ACC112 (cell line): ENCODE measurements at regions not wholly inside any gene's neighbourhood (a gene's known extent, or its start where the extent isn't known, plus 50 kb on each side); places are given as distances from the start of the nearest gene placed in this dataset.

Source experiments
- H2AFZ ChIP-seq: fragments of 200-600 bp; sonication (generic); one replicate; pipeline ENCODE4 v1.6.0; 2017; ENCODE audit warnings: antibody characterized with exemption, low read length; ENCODE audit not compliant: unreplicated experiment
- H3K27ac ChIP-seq: fragments of 200-600 bp; sonication (generic); 2 replicates; pipeline ENCODE4 v1.5.1; 2014; ENCODE audit warnings: low read depth, mild to moderate bottlenecking, antibody characterized with exemption, low read length, moderate library complexity
- H3K27me3 ChIP-seq: fragments of 200-600 bp; sonication (generic); 2 replicates; pipeline ENCODE4 v1.6.1; 2014; ENCODE audit warnings: mild to moderate bottlenecking, antibody characterized with exemption, low read length, moderate library complexity, mixed read lengths; ENCODE audit not compliant: insufficient read depth
- H3K36me3 ChIP-seq: fragments of 200-600 bp; sonication (generic); 2 replicates; pipeline ENCODE4 v1.6.1; 2016; ENCODE audit warnings: mild to moderate bottlenecking, antibody characterized with exemption, low read length, moderate library complexity, mixed read lengths; ENCODE audit not compliant: insufficient read depth
- H3K4me1 ChIP-seq: fragments of 200-600 bp; sonication (generic); one replicate; pipeline ENCODE4 v1.6.1; 2016; ENCODE audit warnings: low read length, mixed read lengths; ENCODE audit not compliant: insufficient read depth, unreplicated experiment, control insufficient read depth
- H3K4me3 ChIP-seq: fragments of 200-600 bp; sonication (generic); 2 replicates; pipeline ENCODE4 v1.5.1; 2014; ENCODE audit warnings: mild to moderate bottlenecking, low read depth, low read length
- H3K79me2 ChIP-seq: fragments of 200-600 bp; sonication (generic); one replicate; pipeline ENCODE4 v1.6.0; 2016; ENCODE audit warnings: low read length; ENCODE audit not compliant: control insufficient read depth, unreplicated experiment, insufficient read depth

DNA sequence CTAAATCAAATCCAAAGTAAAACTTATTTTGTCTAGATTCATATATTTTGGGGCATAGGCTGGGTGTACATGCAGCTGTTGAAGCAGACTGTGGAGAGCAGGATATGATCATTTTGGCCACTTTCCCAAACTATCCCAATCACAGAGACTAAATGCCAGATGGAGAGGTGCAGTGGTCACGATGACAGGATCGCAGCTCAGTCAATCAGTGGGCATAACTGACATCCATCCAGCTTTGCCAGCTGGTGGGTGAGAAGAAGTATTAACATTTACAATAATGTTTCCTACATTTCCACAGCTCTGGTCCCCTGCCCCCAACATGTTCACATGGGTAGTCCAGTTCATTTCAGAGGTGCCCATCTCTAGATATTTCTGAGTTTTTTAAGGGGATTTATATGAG lies 255.5 kb upstream of the SESN3 start:
- Histone ChIP-seq H3K27ac (no peak overlapping the region), H3K4me1 (no peaks in the 10 kb centered on the region), H3K36me3 (no peaks in the 10 kb centered on the region), H3K79me2 (no peaks in the 10 kb centered on the region), H2AFZ (no peak overlapping the region), H3K27me3 (peaks cover 10% of the 10 kb centered on the region; the same call in 1 of the 2 replicates), H3K4me3 (no peak overlapping the region)

DNA sequence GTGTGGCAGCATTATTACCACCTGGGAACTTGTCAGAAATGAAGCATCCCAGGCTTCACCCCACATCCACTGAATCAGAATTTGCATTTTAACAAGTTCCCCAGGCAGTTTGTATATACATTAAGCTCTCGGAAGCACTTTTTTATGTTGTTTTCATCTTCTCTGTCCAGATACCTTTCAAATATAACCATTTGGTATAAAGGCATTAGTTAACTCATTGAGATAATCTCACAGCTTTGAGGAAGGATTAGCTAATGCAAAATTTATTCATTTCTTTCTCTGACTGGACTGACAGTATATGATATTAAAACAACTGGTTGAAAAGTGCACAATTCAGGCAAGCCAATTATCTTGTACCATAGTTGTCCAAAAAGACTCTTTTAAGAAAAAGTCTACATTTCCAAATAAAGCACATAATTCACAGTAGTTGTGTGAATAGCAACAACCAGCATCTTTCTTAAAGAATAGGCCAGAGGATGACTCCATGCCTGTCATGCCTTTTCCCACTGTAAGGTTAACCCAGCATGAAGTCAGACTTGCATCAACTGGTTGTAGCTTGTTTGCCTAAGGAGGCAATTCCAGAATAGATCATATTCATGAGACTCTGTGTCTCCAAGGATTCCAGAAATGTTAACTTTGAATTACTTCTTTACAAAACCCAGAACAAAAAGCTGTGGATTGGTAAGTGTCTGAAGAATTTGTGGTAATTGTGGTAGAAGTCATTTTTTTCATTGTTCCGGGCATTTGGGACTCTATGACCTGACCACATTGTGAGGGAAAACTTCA lies 254.3 kb upstream of the SESN3 start:
- no peak overlapping the region for H3K27ac ChIP-seq
- H3K27me3 ChIP-seq = peaks cover 6% of the 10 kb centered on the region; the same call in 1 of the 2 replicates

GRCh38 chr11:95483339-95483738 lies 252.3 kb upstream of the SESN3 start:
- no peaks in the 10 kb centered on the region for H3K36me3 ChIP-seq
- H3K4me3 ChIP-seq = no peak overlapping the region
- H3K27me3 ChIP-seq = peaks cover 6% of the 10 kb centered on the region; the same call in 1 of the 2 replicates

More for the DNA sequence above, 254.3 kb upstream of the SESN3 start:
- Histone ChIP-seq H2AFZ (no peak overlapping the region), H3K4me3 (no peak overlapping the region), H3K79me2 (no peaks in the 10 kb centered on the region), H3K36me3 (no peaks in the 10 kb centered on the region), H3K4me1 (no peaks in the 10 kb centered on the region)

DNA sequence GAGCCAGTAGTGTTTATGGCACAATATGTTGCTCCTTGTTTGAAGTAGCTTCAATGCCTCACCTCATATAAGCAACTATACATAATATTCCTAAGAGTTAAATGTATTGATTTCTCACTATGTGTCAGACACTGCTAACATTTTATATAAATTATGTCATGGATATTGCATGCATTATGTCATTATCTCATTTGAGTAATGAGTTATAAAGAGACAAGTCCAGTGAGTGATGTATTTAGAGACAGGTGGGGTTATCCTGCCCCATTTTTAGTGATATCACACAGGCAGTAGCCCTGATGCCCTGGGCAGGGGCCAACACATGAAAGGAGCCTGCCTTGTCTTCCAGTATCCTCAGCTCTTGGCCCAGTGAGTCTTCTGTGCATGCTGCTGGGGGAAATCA lies 247.0 kb upstream of the SESN3 start:
- no peak overlapping the region for H3K4me3 ChIP-seq
- no peak overlapping the region for H2AFZ ChIP-seq
- H3K79me2 ChIP-seq = no peaks in the 10 kb centered on the region
- H3K4me1 ChIP-seq = no peaks in the 10 kb centered on the region
- no peak overlapping the region for H3K27ac ChIP-seq
- H3K36me3 ChIP-seq = no peaks in the 10 kb centered on the region
- H3K27me3 ChIP-seq = no peaks in the 10 kb centered on the region; the same call in 1 of the 2 replicates

More at GRCh38 chr11:95483339-95483738, 252.3 kb upstream of the SESN3 start:
- H2AFZ ChIP-seq = no peak overlapping the region
- no peaks in the 10 kb centered on the region for H3K4me1 ChIP-seq
- no peaks in the 10 kb centered on the region for H3K79me2 ChIP-seq
- H3K27ac ChIP-seq = no peak overlapping the region

GRCh38 chr11:95469258-95469657 lies 238.3 kb upstream of the SESN3 start:
- no peaks in the 10 kb centered on the region for H3K79me2 ChIP-seq
- H3K27me3 ChIP-seq = no peaks in the 10 kb centered on the region
- H3K27ac ChIP-seq = no peak overlapping the region
- H3K36me3 ChIP-seq = no peaks in the 10 kb centered on the region
- H2AFZ ChIP-seq = no peak overlapping the region
- H3K4me1 ChIP-seq = no peaks in the 10 kb centered on the region
- no peak overlapping the region for H3K4me3 ChIP-seq

- Histone ChIP-seq H3K4me3 (no peak overlapping the region), H3K79me2 (no peaks in the 10 kb centered on the region), H3K36me3 (no peaks in the 10 kb centered on the region), H3K4me1 (no peaks in the 10 kb centered on the region), H3K27ac (no peak overlapping the region), H2AFZ (no peak overlapping the region), H3K27me3 (no peaks in the 10 kb centered on the region)
These were observed 235.4 kb upstream of the SESN3 start for GRCh38 chr11:95466416-95466815.

DNA sequence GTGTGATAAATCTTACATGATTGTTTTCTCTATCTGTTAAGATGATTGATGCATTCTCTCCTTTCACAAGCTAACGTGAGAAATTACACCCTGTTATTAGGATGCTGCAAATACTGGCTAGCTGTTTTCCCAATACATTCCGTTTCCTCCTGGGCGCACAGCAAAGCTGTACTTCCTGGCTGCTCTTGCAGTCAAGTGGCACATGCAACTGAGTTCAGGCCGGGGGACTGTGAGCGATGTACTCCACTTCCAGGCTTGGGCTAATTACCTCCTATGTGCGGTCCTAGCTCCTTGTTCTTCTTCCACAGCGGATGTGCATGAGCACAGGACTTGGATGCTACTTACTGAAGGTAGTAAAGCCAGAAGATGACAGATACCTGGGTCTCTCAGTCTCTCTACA lies 234.9 kb upstream of the SESN3 start:
- no peaks in the 10 kb centered on the region for H3K27me3 ChIP-seq
- H2AFZ ChIP-seq = no peak overlapping the region
- H3K27ac ChIP-seq = no peak overlapping the region
- no peak overlapping the region for H3K4me3 ChIP-seq
- H3K79me2 ChIP-seq = no peaks in the 10 kb centered on the region
- no peaks in the 10 kb centered on the region for H3K4me1 ChIP-seq
- H3K36me3 ChIP-seq = no peaks in the 10 kb centered on the region

DNA sequence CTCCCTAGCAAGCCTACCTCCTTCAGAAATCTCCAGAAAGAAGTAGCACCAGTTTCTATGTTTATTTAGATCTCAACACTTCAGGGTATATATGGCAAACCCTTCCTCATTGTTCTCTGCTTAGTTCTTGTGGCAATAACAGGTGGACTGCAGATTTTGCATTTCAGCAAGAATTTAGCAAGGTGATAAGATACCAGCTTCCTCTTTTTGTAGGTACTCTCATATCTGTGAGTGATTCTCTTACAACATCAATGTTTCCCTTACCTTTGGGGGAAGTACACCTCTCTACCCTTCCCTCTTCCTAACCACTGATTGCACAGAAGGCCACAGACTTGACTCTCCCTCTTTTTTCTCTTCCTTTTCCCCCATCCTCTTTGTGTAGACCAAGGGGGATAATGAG lies 230.9 kb upstream of the SESN3 start:
- H3K79me2 ChIP-seq = no peaks in the 10 kb centered on the region
- H3K4me1 ChIP-seq = no peaks in the 10 kb centered on the region
- H3K4me3 ChIP-seq = no peak overlapping the region
- no peak overlapping the region for H3K27ac ChIP-seq
- no peaks in the 10 kb centered on the region for H3K36me3 ChIP-seq
- no peak overlapping the region for H2AFZ ChIP-seq
- no peaks in the 10 kb centered on the region for H3K27me3 ChIP-seq

GRCh38 chr11:95461348-95461747 lies 230.3 kb upstream of the SESN3 start:
- Histone ChIP-seq H3K79me2 (no peaks in the 10 kb centered on the region), H3K4me3 (no peak overlapping the region), H3K36me3 (no peaks in the 10 kb centered on the region), H3K4me1 (no peaks in the 10 kb centered on the region), H3K27ac (no peak overlapping the region), H3K27me3 (no peaks in the 10 kb centered on the region), H2AFZ (no peak overlapping the region)

DNA sequence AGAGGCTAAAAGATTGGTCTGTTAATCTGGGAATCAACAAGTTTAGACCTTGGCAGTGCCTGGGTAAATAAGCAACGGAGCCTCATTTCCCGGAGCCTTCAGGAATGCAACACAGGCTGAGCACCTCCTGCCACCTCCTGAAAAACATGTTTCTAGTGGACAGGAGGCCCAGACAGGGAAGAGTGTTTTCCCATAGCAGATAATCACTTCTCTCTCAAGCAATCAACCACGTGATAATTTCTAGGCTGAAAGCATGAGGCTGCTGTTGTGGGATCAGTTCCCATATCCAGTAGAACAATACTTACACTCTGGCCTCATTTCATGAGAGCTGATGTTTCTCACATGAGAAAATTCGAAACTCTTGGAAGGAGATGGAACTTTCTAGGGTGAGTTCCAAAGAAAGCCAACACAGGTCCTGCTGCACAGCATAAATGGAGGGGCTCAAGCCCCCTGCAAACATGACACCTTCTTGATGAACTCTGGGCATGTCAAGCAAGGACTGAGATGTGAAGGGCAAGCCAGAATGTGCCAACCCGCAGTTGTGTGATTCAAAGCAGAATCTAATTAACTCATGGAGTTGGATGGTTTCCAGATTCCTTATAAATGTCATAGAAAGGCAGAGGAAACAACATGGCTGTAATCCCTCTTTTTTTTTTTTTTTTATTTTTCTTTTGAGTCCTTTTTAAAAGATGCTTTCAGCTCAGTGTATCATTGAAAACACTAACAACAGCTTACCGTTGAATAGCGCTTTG lies 228.5 kb upstream of the SESN3 start:
- H3K27me3 ChIP-seq = no peaks in the 10 kb centered on the region
- H2AFZ ChIP-seq = no peak overlapping the region
- no peak overlapping the region for H3K27ac ChIP-seq
- no peaks in the 10 kb centered on the region for H3K36me3 ChIP-seq
- no peaks in the 10 kb centered on the region for H3K4me1 ChIP-seq
- no peaks in the 10 kb centered on the region for H3K79me2 ChIP-seq
- H3K4me3 ChIP-seq = no peak overlapping the region
